ENCODE measurements at regions not wholly inside any gene's neighbourhood (a gene's known extent, or its start where the extent isn't known, plus 50 kb on each side); places are given as distances from the start of the nearest gene placed in this dataset.

DNA sequence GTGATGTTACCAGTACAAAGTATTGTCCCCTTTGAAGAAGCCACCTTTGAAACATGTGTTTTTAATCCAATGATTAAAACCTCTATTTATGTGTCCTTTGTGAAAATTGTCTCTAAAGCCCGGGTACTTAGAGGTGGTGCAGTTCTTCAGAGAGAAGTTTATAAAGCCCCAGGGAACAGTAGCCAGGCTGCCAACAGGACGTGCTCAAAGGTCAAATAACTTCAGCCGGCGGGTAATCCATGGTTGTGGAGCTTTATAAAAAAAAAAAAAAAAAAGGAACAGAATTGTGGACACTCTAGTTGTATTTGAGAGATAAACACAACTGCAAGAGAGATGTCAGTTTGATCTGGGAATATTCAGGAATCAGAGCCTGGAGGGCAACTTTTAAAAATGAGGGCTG, 57.9 kb upstream of the CTNND2 start:
- no peak overlapping the region for H3K27ac ChIP-seq
- no peaks in the 10 kb centered on the region for H3K36me3 ChIP-seq
- TF ChIP-seq, protein P1, sequence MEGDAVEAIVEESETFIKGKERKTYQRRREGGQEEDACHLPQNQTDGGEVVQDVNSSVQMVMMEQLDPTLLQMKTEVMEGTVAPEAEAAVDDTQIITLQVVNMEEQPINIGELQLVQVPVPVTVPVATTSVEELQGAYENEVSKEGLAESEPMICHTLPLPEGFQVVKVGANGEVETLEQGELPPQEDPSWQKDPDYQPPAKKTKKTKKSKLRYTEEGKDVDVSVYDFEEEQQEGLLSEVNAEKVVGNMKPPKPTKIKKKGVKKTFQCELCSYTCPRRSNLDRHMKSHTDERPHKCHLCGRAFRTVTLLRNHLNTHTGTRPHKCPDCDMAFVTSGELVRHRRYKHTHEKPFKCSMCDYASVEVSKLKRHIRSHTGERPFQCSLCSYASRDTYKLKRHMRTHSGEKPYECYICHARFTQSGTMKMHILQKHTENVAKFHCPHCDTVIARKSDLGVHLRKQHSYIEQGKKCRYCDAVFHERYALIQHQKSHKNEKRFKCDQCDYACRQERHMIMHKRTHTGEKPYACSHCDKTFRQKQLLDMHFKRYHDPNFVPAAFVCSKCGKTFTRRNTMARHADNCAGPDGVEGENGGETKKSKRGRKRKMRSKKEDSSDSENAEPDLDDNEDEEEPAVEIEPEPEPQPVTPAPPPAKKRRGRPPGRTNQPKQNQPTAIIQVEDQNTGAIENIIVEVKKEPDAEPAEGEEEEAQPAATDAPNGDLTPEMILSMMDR (IDR thresholded peaks at IDR 0.05; ENCODE audit: low read depth, low read length), result no peak
- no peak for DNase-seq
- no peak overlapping the region for H3K4me3 ChIP-seq (ENCODE audit: low read depth, low read length)
- H3K27me3 ChIP-seq (ENCODE audit: insufficient read depth, low read depth, severe bottlenecking), result no peaks in the 10 kb centered on the region
- H3K9me3 ChIP-seq (ENCODE audit: severe bottlenecking), result no peaks in the 10 kb centered on the region

DNA sequence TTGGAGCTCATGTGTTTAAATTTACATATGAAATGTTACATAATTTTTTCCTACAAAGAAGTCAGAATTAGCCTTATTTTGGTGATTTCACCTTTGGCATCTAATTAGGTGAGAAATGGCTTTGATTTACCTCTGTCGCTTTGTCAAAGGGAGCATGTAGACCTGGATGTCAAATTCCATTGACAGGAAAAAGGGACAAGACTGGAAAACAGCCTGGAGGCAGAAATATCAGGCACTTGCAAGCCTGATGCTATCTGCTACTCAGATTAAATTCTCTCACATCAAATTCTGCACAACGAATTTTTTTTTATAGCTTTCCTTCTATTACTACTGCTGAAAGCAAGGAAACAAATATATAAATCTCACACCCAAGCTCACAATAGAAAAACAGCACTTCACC, 54.1 kb upstream of the CTNND2 start:
- H3K27ac ChIP-seq, result no peak overlapping the region
- no peaks in the 10 kb centered on the region for H3K27me3 ChIP-seq (ENCODE audit: insufficient read depth, low read depth, severe bottlenecking)
- H3K4me3 ChIP-seq (ENCODE audit: low read depth, low read length), result no peak overlapping the region
- no peaks in the 10 kb centered on the region for H3K9me3 ChIP-seq (ENCODE audit: severe bottlenecking)
- no peak for DNase-seq
- TF ChIP-seq, protein P1 (IDR thresholded peaks at IDR 0.05; ENCODE audit: low read depth, low read length), result no peak
- no peaks in the 10 kb centered on the region for H3K36me3 ChIP-seq

DNA sequence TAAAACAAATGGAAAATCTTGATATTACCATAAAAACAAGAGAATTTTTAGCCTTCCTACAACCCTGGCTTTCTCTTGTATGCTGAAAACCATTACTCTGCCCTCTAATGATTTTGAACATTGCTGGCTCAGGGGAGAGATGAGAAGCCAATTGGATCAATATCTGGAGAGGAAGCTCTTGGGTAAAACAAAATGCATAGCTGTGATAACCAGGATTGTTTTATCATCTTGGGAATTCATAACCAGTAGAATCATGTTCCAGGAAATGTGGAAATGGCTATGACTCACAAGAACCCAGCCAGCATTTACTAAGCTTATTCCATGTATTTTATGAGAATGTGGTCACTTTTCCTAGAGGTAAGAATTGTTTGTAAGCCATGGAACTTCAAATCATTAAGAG, 51.1 kb upstream of the CTNND2 start:
- H3K9me3 ChIP-seq (ENCODE audit: severe bottlenecking), result no peaks in the 10 kb centered on the region
- H3K27ac ChIP-seq, result no peak overlapping the region
- no peaks in the 10 kb centered on the region for H3K36me3 ChIP-seq
- H3K4me3 ChIP-seq (ENCODE audit: low read depth, low read length), result no peak overlapping the region
- TF ChIP-seq, protein P1 (IDR thresholded peaks at IDR 0.05; ENCODE audit: low read depth, low read length), result no peak
- H3K27me3 ChIP-seq (ENCODE audit: insufficient read depth, low read depth, severe bottlenecking), result no peaks in the 10 kb centered on the region
- no peak for DNase-seq

Measured in WERI-Rb-1 (cell line).